ENCODE measurements at regions not wholly inside any gene's neighbourhood (a gene's known extent, or its start where the extent isn't known, plus 50 kb on each side); places are given as distances from the start of the nearest gene placed in this dataset.

DNA sequence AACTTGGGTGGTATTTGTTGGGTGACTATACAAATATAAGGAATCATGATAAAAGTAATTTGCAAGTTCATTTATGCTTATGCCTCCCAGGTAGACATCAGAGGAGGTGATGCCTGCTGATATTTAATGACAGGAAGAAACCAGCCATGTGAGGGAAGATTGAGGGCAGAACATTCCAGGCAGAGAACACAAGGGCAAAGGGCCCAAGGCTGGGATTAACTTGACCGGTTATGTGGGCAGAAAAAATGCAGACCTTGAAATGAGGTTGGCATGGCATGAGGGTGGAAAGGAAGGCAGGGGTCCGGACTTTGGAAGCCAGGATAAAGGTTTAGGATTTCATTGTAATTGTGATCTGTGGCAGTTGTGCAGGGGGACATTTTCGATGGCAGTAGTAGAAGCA lies 68.0 kb upstream of the MTPN start:
- CTCF ChIA-PET = no interaction called here
- POLR2A ChIA-PET (ENCODE audit: low non-redundant PET) = no interaction called here
- Histone ChIP-seq H3K27me3 (replicated peaks; ENCODE audit: insufficient read depth, low read depth, low read length, poor library complexity) (no peaks in the 10 kb centered on the region), H3K4me3 (ENCODE audit: low read depth, low read length, poor library complexity, severe bottlenecking) (no peak overlapping the region), H3K4me1 (ENCODE audit: insufficient read depth, low read length, poor library complexity, severe bottlenecking) (peaks cover 4% of the 10 kb centered on the region), H3K36me3 (ENCODE audit: insufficient read depth, low read length, poor library complexity, severe bottlenecking) (no peaks in the 10 kb centered on the region), H3K27ac (ENCODE audit: low read depth, low read length, poor library complexity, severe bottlenecking) (no peak overlapping the region), H3K9me3 (ENCODE audit: low read depth, low read length, poor library complexity, severe bottlenecking) (no peaks in the 10 kb centered on the region)
- BruUV-seq (replicated peaks) = no TSS peak
- TF ChIP-seq, protein P1, sequence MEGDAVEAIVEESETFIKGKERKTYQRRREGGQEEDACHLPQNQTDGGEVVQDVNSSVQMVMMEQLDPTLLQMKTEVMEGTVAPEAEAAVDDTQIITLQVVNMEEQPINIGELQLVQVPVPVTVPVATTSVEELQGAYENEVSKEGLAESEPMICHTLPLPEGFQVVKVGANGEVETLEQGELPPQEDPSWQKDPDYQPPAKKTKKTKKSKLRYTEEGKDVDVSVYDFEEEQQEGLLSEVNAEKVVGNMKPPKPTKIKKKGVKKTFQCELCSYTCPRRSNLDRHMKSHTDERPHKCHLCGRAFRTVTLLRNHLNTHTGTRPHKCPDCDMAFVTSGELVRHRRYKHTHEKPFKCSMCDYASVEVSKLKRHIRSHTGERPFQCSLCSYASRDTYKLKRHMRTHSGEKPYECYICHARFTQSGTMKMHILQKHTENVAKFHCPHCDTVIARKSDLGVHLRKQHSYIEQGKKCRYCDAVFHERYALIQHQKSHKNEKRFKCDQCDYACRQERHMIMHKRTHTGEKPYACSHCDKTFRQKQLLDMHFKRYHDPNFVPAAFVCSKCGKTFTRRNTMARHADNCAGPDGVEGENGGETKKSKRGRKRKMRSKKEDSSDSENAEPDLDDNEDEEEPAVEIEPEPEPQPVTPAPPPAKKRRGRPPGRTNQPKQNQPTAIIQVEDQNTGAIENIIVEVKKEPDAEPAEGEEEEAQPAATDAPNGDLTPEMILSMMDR (conservative IDR thresholded peaks at IDR 0.05; ENCODE audit: low read depth, low read length) = no peak
- TF ChIP-seq EZH2 (IDR thresholded peaks at IDR 0.05; ENCODE audit: borderline replicate concordance, low read depth, low read length, poor library complexity, severe bottlenecking) = no peak
- DNase-seq (ENCODE audit: low spot score) = no peak
- intact Hi-C loops (cut with micrococcal nuclease; ENCODE audit: unreplicated experiment) = no loop called here

DNA sequence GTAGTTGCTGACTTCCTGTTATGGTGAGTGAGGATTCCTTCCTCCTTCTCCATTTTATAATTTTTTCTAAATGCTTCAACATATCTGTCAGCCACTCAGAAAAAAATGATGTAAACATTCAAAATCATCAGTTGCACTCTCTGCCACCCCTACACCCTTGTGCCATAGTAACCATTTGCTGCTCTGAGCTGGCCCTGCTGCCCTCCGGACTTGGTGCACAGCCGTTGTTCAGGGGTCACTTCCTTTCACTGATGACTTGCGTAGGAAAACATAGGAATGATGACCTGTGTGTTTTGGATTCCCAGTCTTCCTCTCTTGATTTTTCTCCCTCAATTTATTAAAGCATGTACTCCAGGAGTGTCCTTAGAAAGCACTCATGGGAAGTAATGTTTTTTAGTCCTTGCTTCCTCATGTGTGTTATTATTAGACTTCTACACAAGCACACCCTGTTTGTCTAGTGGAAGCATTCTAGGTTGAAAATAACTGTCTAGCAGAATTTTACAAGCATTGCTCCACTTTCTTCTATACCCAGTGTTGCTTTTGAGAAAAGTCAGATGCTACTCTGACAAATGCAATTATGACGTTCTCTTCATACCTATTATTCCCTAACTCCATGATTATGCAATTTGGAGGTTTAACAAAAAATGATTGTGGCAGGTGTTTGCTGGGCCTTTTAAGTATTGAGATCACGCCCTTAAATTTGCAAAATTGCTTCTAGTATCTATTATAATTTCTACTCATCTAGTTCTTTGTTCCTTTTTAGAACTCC lies 62.6 kb upstream of the MTPN start:
- Histone ChIP-seq H3K27me3 (replicated peaks; ENCODE audit: insufficient read depth, low read depth, low read length, poor library complexity) (no peaks in the 10 kb centered on the region), H3K9me3 (ENCODE audit: low read depth, low read length, poor library complexity, severe bottlenecking) (no peaks in the 10 kb centered on the region), H3K4me1 (ENCODE audit: insufficient read depth, low read length, poor library complexity, severe bottlenecking) (no peaks in the 10 kb centered on the region), H3K4me3 (ENCODE audit: low read depth, low read length, poor library complexity, severe bottlenecking) (no peak overlapping the region), H3K27ac (ENCODE audit: low read depth, low read length, poor library complexity, severe bottlenecking) (no peak overlapping the region), H3K36me3 (ENCODE audit: insufficient read depth, low read length, poor library complexity, severe bottlenecking) (no peaks in the 10 kb centered on the region)
- ChIA-PET POLR2A (ENCODE audit: low non-redundant PET) (no interaction called here), CTCF (no interaction called here)
- no peak for DNase-seq (ENCODE audit: low spot score)
- intact Hi-C loops (cut with micrococcal nuclease; ENCODE audit: unreplicated experiment) = no loop called here
- TF ChIP-seq, protein P1 (conservative IDR thresholded peaks at IDR 0.05; ENCODE audit: low read depth, low read length) = no peak
- no peak for TF ChIP-seq EZH2 (IDR thresholded peaks at IDR 0.05; ENCODE audit: borderline replicate concordance, low read depth, low read length, poor library complexity, severe bottlenecking)
- BruUV-seq (replicated peaks) = no TSS peak

DNA sequence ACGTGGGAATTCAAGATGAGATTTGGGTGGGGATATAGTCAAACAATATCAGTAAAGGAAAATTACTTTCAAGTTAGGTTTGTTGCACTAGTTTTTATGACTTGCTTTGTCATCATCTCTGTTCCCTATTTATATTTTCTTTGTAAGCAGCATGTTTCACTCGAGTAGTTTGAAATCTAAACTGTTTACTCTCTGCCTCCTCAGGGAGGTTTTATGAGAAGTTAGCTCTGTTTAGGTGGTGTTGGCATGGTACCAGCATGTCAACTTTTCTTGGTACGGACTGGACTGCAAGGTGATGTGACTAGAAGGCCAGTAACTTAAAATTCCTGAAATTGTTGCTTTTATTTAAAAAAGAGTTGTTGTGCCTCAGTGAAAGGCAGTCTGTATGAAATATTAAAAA lies 59.2 kb upstream of the MTPN start:
- no peak overlapping the region for H3K4me3 ChIP-seq (ENCODE audit: low read depth, low read length, poor library complexity, severe bottlenecking)

More for the DNA sequence above, 59.2 kb upstream of the MTPN start:
- H3K27ac ChIP-seq (ENCODE audit: low read depth, low read length, poor library complexity, severe bottlenecking) = no peak overlapping the region
- H3K9me3 ChIP-seq (ENCODE audit: low read depth, low read length, poor library complexity, severe bottlenecking) = no peaks in the 10 kb centered on the region
- H3K27me3 ChIP-seq (replicated peaks; ENCODE audit: insufficient read depth, low read depth, low read length, poor library complexity) = no peaks in the 10 kb centered on the region
- no TSS peak for BruUV-seq (replicated peaks)
- intact Hi-C loops (cut with micrococcal nuclease; ENCODE audit: unreplicated experiment) = no loop called here
- no peaks in the 10 kb centered on the region for H3K4me1 ChIP-seq (ENCODE audit: insufficient read depth, low read length, poor library complexity, severe bottlenecking)
- H3K36me3 ChIP-seq (ENCODE audit: insufficient read depth, low read length, poor library complexity, severe bottlenecking) = no peaks in the 10 kb centered on the region
- ChIA-PET POLR2A (ENCODE audit: low non-redundant PET) (no interaction called here), CTCF (no interaction called here)
- DNase-seq (ENCODE audit: low spot score) = no peak
- no peak for TF ChIP-seq EZH2 (IDR thresholded peaks at IDR 0.05; ENCODE audit: borderline replicate concordance, low read depth, low read length, poor library complexity, severe bottlenecking)
- TF ChIP-seq, protein P1 (conservative IDR thresholded peaks at IDR 0.05; ENCODE audit: low read depth, low read length) = no peak

Data from A673 (cell line).